GM11168 (cell line): ENCODE measurements at regions not wholly inside any gene's neighbourhood (a gene's known extent, or its start where the extent isn't known, plus 50 kb on each side); places are given as distances from the start of the nearest gene placed in this dataset.
"Not testable (repeated sequence)": the region's sequence is repeated elsewhere in the genome, so short reads cannot be mapped to it uniquely, and the experiment has no call there.

ENCODE experiments used
- in situ Hi-C: fragments of 300-500 bp; cut with MboI; formaldehyde crosslinking; loops from one replicate; pipeline ENCODE4 v1.12.0; 2022; ENCODE audit warnings: low sequenced_read_pairs; ENCODE audit not compliant: unreplicated experiment

DNA sequence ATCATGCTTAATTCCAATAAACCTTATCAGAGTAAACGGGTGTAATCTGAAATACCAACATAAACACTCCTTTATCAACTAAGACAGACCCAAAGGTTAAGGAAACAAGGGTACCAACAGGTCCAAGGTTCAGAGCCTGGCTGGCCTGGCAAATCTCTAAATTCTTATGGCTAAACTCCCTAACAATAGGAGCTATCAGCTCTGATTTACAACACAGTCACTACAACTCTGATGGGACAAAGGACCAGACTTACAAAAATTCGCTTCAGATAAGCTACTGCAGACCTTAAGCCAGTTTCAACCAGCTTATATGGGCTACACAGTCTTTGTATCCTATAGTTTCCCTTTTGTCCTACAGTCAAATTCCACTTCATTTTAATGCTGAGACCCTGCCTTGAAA lies 381.9 kb downstream of the ZWINT start:
- in situ Hi-C loops, result no loop called here

DNA sequence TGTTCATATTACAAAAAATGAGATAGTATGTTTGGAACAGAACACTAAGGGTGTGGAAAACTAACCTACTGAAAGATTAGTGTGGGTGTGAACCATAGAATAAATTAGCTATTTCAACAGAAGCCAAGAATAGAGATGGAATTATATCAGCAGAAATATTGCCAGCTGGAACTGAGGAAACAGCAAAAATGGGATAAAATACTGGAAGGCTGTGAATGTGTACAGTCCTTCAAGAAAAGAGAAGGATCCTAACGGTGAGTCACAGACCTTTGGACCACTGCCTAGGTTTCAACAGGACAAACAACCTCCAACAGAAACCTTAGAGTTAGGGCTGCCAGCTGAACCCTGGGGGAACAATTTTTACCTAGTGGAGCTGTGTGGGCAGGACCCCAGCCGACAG lies 395.0 kb downstream of the ZWINT start:
- in situ Hi-C loops, result no loop called here

DNA sequence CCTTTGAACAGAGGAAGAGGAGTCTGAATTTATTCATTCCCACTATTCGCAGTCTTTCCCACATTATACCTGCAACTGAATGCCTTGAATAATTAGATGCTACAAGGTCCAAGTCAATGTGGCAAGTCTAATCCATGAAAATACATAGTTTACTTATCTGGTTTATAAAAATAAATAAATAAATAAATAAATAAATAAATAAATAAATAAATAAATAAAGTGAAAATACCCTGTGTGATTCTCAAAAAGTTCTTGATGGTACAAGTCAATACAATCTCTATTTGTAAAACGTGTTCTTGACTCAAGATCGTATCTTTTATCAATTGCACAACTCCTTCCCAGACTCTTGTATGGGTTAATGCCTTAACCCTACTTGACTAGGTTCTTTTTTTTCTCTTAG lies 417.7 kb downstream of the ZWINT start:
- in situ Hi-C loops, result no loop called here

DNA sequence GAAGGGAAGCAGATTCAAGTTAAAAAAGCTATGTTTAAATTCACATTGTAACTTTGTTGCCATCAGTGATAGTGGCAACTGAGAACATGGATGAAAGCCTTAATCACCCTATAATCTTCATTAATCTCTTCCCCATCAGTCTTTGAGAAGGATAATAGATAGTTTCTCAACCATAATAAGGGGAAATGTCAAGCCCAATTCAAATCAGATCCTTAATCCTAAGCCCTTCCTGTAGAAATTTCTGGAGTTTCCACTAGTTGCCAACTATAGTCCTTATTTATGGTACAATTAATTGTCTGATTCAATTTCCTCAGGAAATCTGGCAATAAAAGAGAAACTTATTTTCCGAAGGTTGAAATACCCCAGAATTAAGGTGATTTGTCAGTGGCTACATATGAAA lies 431.8 kb downstream of the ZWINT start:
- in situ Hi-C loops, result no loop called here

DNA sequence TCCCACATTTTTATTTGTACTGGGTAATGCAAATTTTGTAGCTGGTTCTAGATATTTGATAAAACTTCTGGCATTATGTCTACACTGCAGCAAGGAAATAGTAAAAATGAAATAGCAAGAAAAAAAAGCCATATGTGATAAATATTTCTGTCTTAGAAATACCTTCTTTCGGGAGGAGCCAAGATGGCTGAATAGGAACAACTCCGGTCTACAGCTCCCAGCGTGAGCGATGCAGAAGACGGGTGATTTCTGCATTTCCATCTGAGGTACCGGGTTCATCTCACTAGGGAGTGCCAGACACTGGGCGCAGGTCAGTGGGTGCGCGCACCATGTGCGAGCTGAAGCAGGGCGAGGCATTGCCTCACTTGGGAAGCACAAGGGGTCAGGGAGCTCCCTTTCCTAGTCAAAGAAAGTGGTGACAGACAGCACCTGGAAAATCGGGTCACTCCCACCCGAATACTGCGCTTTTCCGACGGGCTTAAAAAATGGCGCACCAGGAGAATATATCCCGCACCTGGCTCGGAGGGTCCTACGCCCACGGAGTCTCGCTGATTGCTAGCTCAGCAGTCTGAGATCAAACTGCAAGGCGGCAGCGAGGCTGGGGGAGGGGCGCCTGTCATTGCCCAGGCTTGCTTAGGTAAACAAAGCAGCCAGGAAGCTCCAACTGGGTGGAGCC lies 461.4 kb downstream of the ZWINT start:
- in situ Hi-C loops, result not testable (repeated sequence)

DNA sequence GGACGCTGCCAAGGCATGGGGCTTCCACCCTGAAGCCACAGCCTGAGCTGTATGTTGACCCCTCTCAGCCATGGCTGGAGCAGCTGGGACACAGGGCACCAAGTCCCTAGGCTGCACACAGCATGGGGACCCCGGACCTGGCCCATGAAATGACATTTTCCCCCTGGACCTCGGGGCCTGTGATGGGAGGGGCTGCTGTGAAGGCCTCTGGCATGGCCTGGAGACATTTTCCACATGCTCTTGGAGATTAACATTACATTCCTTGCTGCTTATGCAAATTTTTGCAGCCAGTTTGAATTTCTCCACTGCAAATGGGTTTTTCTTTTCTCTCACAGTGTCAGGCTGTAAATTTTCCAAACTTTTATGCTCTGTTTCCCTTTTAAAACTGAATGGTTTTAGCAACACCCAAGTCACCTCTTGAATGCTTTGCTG lies 463.6 kb downstream of the ZWINT start:
- in situ Hi-C loops, result no loop called here

DNA sequence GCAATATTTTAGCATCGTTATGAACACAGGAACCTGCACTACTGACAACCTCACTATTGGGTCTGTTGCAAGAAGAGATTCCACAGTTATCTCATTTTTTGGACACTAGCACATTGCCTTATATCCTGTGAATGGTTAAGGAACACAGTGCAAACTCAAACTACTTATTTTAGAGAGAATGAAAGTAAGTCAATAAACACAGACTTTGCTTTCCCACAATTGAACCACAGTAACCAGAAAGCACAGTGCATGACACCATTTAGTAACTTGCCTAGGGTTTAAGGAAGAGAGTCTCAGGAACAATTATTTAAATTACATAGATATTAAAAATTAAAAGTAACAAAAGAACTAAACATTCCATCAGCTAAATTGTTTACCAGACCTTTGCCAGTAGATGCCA lies 468.8 kb downstream of the ZWINT start:
- in situ Hi-C loops, result no loop called here

DNA sequence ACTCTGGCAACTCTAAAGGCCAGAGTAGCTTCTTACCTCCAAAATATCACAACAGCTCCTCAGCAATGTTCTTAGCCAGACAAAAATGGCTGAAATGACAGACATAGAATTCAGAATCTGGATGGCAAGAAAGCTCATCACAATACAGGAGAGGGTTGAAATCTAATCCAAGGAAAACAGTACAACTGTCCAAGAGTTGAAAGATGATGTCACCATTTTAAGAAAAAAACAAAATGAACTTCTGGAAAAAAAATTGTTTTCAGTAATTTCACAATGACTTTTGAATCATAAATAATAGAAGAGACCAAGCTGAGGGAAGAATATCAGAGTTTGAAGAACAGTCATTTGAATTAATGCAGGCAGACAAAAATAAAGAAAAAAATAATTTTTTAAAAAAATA lies 479.5 kb downstream of the ZWINT start:
- in situ Hi-C loops, result no loop called here

DNA sequence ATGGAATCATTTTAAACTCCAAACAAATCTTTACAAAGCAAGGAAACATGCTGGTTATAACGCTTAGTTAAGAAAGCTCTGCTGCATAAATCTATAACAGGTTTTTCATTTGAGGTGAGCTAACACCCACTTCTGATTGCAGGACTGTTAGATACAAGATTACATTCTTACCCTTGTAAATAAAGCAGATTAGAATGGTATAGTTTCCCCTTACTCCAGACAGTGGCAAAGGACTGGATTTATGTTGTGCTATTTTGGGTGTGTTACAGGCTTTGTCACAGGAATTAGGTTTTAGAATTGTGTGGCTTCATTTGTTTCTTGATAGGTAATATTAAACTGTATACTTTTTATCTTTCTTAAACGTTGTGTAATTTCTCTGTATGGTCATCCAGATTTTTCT lies 487.6 kb downstream of the ZWINT start:
- in situ Hi-C loops, result no loop called here

DNA sequence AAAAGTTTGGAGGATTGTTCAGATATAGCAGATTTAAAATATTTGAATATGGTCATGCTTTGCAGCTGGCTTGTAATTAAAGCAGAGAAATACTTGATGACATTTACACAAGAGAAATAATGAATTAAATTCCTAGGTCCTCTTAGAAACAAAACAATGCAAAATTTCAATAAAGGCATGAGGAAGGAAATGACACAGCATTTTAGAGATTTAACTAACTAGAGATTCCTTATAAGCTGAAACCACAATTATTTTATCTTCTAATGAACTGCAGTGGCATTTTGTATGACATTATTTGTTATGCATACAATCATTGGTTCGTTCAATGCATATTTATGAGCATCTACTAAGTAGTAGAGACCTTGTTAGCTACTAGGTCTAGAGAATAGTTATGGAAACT lies 490.9 kb downstream of the ZWINT start:
- in situ Hi-C loops, result no loop called here

DNA sequence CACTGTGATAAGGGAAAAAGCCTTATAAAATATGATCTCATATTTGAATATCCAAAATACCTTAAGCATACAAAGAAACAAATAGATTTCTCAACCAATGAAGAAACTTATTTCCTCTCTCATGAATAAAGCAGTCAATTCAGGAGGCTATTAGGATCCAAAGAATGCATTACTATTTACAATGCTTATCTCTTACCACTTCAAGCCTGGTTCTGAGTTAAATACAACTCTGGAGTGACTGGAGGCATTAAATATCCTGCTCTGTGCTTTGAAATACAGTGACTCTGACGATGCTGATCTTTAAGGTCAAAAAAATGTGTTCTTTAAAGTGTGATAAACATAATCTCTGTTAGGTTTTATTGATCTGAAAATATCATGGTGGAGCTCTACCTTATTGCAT lies 493.2 kb downstream of the ZWINT start:
- in situ Hi-C loops, result no loop called here

DNA sequence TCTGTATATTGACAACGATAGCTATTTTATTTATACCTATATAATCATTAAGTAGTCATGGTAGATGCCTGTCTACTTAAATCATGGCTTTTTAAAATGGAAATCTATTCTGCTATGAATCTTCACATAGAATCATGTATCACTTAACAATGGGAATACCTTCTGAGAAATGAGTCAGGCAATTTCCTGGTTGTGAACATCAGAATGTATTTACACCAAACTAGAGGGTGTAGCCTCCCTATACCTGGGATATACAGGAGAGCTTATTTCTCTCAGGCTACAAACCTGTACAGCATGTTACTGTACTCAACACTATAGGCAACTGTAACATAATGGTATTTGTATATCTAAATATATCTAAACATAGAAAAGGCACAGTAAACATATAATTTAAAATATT lies 502.3 kb downstream of the ZWINT start:
- in situ Hi-C loops, result no loop called here

DNA sequence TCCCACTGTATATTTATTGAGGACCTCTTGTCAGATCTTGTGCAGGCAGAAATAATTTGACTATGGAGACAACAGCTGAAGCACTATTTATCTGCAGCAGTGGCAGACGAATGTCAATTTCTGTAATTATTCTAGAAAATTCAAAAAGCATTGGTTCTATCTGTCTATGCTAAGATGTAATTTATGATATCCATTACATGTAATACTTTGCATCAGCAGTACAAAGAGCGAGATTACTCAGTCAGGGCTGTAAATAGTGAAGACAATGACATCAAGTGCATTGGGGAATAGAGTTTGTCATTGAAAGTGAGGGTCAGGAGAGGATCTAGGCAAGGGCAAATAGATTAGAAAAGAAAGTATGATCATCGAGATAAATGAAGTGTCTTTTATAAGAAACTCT lies 508.2 kb downstream of the ZWINT start:
- in situ Hi-C loops, result no loop called here

DNA sequence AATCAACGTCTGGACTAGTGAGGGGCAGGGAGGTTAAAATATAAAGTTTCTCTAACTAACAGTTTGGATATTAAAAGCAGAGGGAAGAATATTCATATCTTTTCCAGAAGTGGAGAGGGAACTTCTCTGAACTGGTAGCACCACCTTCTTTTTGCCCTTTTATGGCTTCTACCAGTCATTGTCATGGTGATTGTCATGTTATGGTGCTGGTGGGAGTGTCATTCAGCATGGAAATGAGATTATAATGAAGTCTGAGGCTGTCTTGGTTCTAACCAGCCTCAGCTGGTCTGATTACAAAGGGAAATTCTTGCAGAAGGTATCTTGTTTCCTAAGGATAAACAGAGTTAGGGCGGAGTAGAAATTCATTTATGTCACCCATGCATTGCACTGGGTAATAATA lies 523.8 kb downstream of the ZWINT start:
- in situ Hi-C loops, result no loop called here

DNA sequence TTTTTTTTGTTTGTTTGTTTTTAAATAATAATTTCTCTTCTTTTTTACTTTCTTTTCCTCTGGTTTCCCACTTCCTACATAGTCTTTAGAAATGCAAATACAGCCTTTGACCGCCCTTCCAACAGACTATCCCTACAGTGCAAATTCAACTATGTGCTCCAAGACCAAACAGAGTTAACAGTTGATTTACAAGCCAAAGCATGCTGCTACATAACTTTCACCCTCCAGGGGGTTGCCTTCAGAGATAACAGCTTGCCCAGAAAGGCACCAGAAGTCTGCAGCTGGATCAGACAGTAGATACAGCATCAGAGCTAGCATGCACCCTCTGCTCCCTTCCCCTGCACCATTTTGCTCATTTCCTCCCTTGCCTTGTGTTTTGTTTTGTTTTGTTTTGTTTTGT lies 539.0 kb downstream of the ZWINT start:
- in situ Hi-C loops, result no loop called here

DNA sequence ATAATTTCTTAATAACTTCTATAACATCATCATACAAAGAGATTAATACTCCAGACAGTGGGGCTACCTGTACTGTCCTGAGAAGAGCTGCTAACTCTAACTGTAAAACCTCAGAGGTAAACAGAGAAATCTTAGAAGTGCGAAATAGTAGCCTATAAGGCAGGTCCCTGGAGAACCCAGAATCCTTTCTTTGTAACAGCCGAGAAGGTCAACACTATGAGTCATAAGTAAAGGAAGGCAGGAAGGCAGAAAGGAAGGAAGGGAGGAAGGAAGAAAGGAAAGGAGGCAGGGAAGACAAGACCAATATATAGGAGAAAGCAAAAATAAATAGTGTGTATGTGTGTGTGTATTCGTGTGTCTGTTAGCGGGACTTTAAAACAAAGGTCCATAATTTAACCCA lies 540.6 kb downstream of the ZWINT start:
- in situ Hi-C loops, result no loop called here

DNA sequence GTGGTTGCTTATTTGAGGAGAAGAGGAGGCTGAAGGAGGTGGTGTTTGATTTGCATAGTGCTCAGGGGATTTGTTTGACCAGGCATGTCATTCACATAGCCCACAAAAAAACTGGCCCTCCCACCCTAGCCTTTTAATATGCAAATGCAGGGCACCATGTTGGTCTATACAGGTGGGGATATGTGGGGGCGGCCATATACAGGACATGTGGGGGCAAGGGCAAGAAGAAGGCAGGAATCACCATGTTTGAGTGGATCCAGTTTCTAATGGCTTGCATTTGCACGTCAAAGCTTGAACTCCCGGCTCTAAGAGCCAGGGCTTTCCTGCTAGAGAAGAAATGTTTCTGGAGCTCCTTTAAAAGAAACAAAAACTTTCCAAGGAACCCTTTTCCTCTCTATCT lies 541.0 kb downstream of the ZWINT start:
- in situ Hi-C loops, result no loop called here

DNA sequence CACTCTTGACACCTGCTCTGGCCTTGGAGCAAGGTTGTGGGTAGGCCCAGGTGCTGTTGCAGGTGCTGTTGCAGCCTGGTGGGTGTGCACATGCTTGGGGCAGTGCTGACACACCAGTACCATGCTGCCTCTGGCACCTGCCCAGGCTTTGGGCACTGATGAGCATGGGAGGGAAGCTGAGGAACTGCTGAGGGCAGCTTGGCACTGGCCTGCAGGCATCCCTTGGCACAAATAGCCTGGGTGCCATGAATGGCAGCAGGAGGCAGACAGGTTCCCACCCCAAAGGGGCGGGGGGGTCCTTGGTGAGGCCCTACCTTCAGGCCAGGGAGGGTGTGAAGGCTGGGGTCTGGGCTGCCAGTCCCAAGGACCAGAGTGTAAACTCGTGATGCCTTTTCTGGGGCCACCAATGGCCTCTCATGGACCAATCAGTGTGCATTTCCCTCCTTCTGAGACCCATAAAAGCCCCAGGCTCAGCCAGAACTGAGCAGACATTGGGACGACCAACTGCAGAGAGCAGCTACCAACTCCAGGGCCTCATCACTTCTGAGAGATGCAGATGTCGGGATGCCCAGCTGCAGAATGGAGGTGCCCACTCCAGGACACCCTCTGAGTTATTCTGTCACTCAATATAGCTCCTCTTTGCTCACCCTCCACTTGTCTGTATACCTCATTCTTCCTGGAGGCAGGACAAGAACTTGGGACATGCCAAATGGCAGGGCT lies 547.4 kb downstream of the ZWINT start:
- in situ Hi-C loops, result no loop called here

DNA sequence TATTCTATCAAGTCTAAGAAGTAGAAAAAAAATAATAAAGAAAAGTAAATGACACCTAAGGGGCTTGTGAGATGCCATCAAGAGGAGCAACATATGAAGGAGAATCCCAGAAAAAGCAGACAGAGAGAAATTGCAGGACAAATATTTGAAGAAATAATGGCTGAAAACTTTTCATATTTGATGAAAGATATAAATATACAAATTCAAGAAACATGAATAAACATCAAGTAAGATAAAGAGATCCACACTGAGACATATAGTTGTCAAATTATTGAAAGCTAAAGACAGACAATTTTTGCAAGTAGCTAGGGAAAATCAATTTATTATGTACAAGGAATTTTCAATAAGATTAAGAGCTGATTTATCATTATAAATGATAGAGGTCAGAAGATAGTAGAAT lies 558.0 kb downstream of the ZWINT start:
- in situ Hi-C loops, result no loop called here

DNA sequence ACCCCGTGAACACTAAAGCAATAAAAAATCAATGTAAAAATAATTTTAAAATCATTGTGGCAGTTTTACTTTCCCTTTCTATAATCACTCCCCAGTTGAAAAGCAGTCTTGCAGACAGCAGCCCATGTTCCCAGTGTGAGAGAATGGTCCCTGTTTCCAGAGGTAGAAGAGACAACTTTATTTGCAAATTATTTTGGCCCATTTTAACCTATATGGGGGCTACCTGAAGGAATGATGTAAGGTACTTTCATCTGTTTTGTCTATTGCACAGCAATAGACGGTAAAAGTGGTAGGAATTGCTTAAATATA lies 559.8 kb downstream of the ZWINT start:
- in situ Hi-C loops, result no loop called here

DNA sequence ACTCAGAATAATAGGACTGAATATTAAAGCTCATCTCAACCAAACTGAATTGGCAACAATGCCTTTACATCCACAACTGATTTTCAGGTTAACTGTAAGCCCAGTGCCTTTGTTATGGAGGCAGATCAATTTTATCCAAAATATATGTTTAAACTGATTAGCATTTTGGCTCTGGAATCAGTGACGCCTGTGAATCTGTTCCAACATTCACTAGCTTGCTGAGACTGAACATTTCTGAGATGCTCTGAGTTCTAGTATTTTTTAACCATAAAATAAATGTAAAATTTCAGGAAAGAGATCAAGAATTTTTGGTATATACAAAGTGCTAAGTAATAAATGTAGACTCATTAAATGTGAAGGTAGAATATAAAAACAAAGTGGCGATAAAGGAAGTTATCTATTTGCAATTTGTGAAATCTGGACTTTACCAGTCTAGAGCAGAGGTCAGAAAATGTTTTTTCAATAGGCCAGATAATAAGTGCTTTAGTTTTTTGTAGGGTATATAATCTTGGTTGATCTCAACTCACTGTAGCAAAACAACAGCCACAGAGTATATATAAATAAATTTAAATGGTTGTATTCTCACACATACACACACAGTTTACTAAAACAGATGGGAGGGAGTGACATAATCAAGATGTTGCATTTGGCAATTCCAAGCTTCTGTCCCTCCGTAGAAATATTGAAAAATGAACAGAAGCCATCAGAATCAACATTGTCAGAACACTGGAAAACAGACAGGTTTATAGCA lies 560.3 kb downstream of the ZWINT start:
- in situ Hi-C loops, result no loop called here

DNA sequence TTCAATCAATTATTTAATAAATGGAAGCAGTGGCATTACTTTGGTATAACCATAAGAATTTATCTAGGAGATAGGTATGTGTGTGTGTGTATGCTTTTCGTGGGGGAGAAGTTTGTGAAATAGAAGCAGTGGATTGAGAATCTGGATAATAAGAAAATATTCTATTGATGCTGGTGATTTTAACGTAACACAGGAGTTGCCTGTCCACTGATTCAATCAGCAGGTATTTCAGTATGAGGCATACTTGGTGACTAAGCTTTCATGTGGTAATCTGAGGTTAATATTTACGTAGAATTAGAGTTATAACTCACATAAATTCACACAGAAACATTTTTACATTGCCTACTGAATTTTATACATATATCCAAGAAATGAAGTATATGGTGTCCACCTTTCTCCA lies 568.0 kb downstream of the ZWINT start:
- in situ Hi-C loops, result no loop called here
